ENCODE measurements at regions not wholly inside any gene's neighbourhood (a gene's known extent, or its start where the extent isn't known, plus 50 kb on each side); places are given as distances from the start of the nearest gene placed in this dataset.
A peak's percentile ranks its signal among the peaks of the same experiment; 100 is the strongest.

- no peak overlapping the region for H3K4me3 ChIP-seq (ENCODE audit: low read depth, low read length)
- ChIA-PET CTCF (interaction anchor here (0.6 to 0.7 kb wide), 2 partner anchors 99 to 103 kb away, joined by 3 read pairs; no protein-coding TSS in a partner anchor), POLR2A (no interaction called here)
- no peak overlapping the region; the same call in 1 of the 2 replicates for H3K27ac ChIP-seq (ENCODE audit: extremely low read depth, low read depth, low read length)
- no peaks in the 10 kb centered on the region for H3K36me3 ChIP-seq (ENCODE audit: control insufficient read depth in 2 of 2, insufficient read depth in 1 of 2, low read length in 2 of 2)
- no peaks in the 10 kb centered on the region for H3K4me1 ChIP-seq (ENCODE audit: control insufficient read depth, insufficient read depth, low read length)
- no peaks in the 10 kb centered on the region for H3K9me3 ChIP-seq (ENCODE audit: control insufficient read depth, insufficient read depth, low read depth, low read length)
- no peak for TF ChIP-seq YY1 (tag by site-specific recombination; IDR thresholded peaks at IDR 0.05)
- TF ChIP-seq ZBTB21 (tag by site-specific recombination; IDR thresholded peaks at IDR 0.05) = no peak
- 0 out of 2 replicates have a peak, but pooled peaks have one; percentile 22 for TF ChIP-seq HIC1 (tag by site-specific recombination; IDR thresholded peaks at IDR 0.05)
- no peak for TF ChIP-seq SALL2 (tag by site-specific recombination; IDR thresholded peaks at IDR 0.05; ENCODE audit: borderline replicate concordance)
- TF ChIP-seq KLF10 (tag by site-specific recombination; IDR thresholded peaks at IDR 0.05) = no peak
- 0 out of 2 replicates have a peak, but pooled peaks have one; percentile 22 for TF ChIP-seq SP7 (tag by site-specific recombination; IDR thresholded peaks at IDR 0.05)
- no peak for TF ChIP-seq ZSCAN16 (tag by site-specific recombination; IDR thresholded peaks at IDR 0.05)
- peak; percentile 68 for TF ChIP-seq ZFHX2 (tag by site-specific recombination; conservative IDR thresholded peaks at IDR 0.05)
- no peak for TF ChIP-seq ZNF174 (tag by site-specific recombination; IDR thresholded peaks at IDR 0.05)
- TF ChIP-seq ZNF19 (tag by site-specific recombination; IDR thresholded peaks at IDR 0.05; ENCODE audit: low read depth) = no peak
- TF ChIP-seq ZNF404 (tag by site-specific recombination; IDR thresholded peaks at IDR 0.05) = no peak
- TF ChIP-seq ZSCAN4 (tag by site-specific recombination; IDR thresholded peaks at IDR 0.05) = peak; percentile 81
- TF ChIP-seq REST (tag by site-specific recombination; IDR thresholded peaks at IDR 0.05) = no peak
- TF ChIP-seq ATF2 (tag by site-specific recombination; IDR thresholded peaks at IDR 0.05; ENCODE audit: low read depth) = peak; percentile 79
- 0 out of 2 replicates have a peak, but pooled peaks have one; percentile 12 for TF ChIP-seq ZFP69B (tag by site-specific recombination; IDR thresholded peaks at IDR 0.05)
- TF ChIP-seq ZNF704 (tag by site-specific recombination; IDR thresholded peaks at IDR 0.05) = no peak
- peak; percentile 67 for TF ChIP-seq ZNF335 (tag by site-specific recombination; conservative IDR thresholded peaks at IDR 0.05)
- TF ChIP-seq EGR2 (tag by site-specific recombination; IDR thresholded peaks at IDR 0.05; ENCODE audit: low read depth) = peak; percentile 67
- no peak for TF ChIP-seq ZBTB48 (tag by site-specific recombination; IDR thresholded peaks at IDR 0.05)
- no peak for TF ChIP-seq ZSCAN23 (tag by site-specific recombination; IDR thresholded peaks at IDR 0.05)
- TF ChIP-seq ZXDB (tag by site-specific recombination; IDR thresholded peaks at IDR 0.05) = no peak
- no peak for TF ChIP-seq ZNF830 (tag by site-specific recombination; IDR thresholded peaks at IDR 0.05; ENCODE audit: low read depth)
- TF ChIP-seq IKZF3 (tag by site-specific recombination; IDR thresholded peaks at IDR 0.05) = no peak
- TF ChIP-seq ZNF670 (tag by site-specific recombination; IDR thresholded peaks at IDR 0.05; ENCODE audit: low read depth) = no peak
- TF ChIP-seq KLF9 (tag by site-specific recombination; IDR thresholded peaks at IDR 0.05; ENCODE audit: low read depth) = no peak
- TF ChIP-seq ZNF398 (tag by site-specific recombination; IDR thresholded peaks at IDR 0.05) = peak; percentile 86
These were observed 114.3 kb upstream of the SERP2 start for GRCh38 chr13:44259045-44260027.
